Ovary (tissue), 7 donors: ENCODE measurements at regions not wholly inside any gene's neighbourhood (a gene's known extent, or its start where the extent isn't known, plus 50 kb on each side); places are given as distances from the start of the nearest gene placed in this dataset.

Experiments used
- DNase-seq, 5 donors: peaks; one replicate each; pipeline ENCODE4 v3.0.0-alpha.2; 2019 to 2020
- H3K27ac ChIP-seq, 2 donors: fragments of 200-600 bp; one replicate each; pipeline versions ENCODE4 v1.5.1 to v1.8.0; 2019 to 2022
- H3K27me3 ChIP-seq: fragments of 200-600 bp; one replicate; pipeline ENCODE4 v1.8.0; 2022
- H3K36me3 ChIP-seq: fragments of 200-600 bp; sonication (generic); one replicate; pipeline ENCODE4 v1.5.1; 2019
- H3K4me1 ChIP-seq: one replicate; pipeline ENCODE4 v1.8.1; 2013; ENCODE audit warnings: mild to moderate bottlenecking, moderate library complexity; ENCODE audit not compliant: insufficient read depth
- H3K4me3 ChIP-seq: fragments of 200-600 bp; sonication (generic); one replicate; pipeline ENCODE4 v1.5.1; 2017
- H3K9me3 ChIP-seq, 2 donors: fragments of 200-600 bp in 1 of 2; sonication (generic) in 1 of 2; one replicate each; pipeline versions ENCODE4 v1.5.1 to v1.8.1; 2013 to 2019; ENCODE audit warnings: mild to moderate bottlenecking in 1 of 2, moderate library complexity in 1 of 2
- CTCF ChIP-seq, 3 donors: fragments of 450-650 bp in 2 of 3; fragments of 200-600 bp in 1 of 3; IDR thresholded peaks; one replicate each; pipeline versions ENCODE4 v1.5.1 to v1.8.0; 2016 to 2022; ENCODE audit warnings: antibody characterized with exemption in 3 of 3, mild to moderate bottlenecking in 1 of 3
- EP300 ChIP-seq: sonication (generic); formaldehyde crosslinking; IDR thresholded peaks from one replicate; pipeline ENCODE4 v1.6.1; 2017; ENCODE audit warnings: antibody characterized with exemption
- POLR2A ChIP-seq: fragments of 450-650 bp; IDR thresholded peaks from one replicate; pipeline ENCODE4 v1.6.1; 2017; ENCODE audit warnings: antibody characterized with exemption, mild to moderate bottlenecking, moderate library complexity
- WGBS, 3 donors: extraction: QIAGEN DNeasy Blood & Tissue Kit in 1 of 3; methylation state at CpG; one replicate each; pipeline versions ENCODE4 v1.1.5 to v1.1.7; 2013 to 2017; 5-methylcytosine and 5-hydroxymethylcytosine counted together
- intact Hi-C, 4 donors: fragments of 100-400 bp; cut with DNase I; formaldehyde crosslinking; loops; one replicate each; pipeline versions ENCODE4 v1.11.0 to v1.15.1; 2022 to 2023
- donor health status: DM: no; HTN: no; CAD: no; lungs with moderate emphysema.
- donor health status: DM: no; HTN: no; CAD: no.
- donor health status: Bipolar disorder and iron deficiency.
- donor health status: DM: no; HTN: no; CAD: no.
- donor health status: DM: yes; HTN: yes; CAD: no.

GRCh38 chr14:22403296-22403695 is 185.7 kb downstream of the DAD1 start:
- Histone ChIP-seq H3K36me3 (no peaks in the 10 kb centered on the region), H3K9me3 (no peaks in the 10 kb centered on the region), H3K4me3 (no peak overlapping the region), H3K27ac (no peak overlapping the region), H3K4me1 (no peaks in the 10 kb centered on the region), H3K27me3 (no peaks in the 10 kb centered on the region)
- TF ChIP-seq CTCF (IDR thresholded peaks at IDR 0.05) (no peak), POLR2A (no peak), EP300 (no peak)
- no peak for DNase-seq
- intact Hi-C loops, result no loop called here
- 36 to 55% (median 45%) methylated on average over 4 of the region's 4 CpGs for WGBS, 3 donors

GRCh38 chr14:22400655-22401259 is 188.3 kb downstream of the DAD1 start:
- no peak for DNase-seq
- H3K36me3 ChIP-seq, result no peaks in the 10 kb centered on the region
- H3K9me3 ChIP-seq, result no peaks in the 10 kb centered on the region
- no peaks in the 10 kb centered on the region for H3K4me1 ChIP-seq
- no peak overlapping the region for H3K4me3 ChIP-seq
- 24 to 51% (median 30%) methylated on average over 3 of the region's 3 CpGs for WGBS, 3 donors
- no peak overlapping the region for H3K27ac ChIP-seq
- H3K27me3 ChIP-seq, result no peaks in the 10 kb centered on the region
- intact Hi-C loops, result no loop called here
- TF ChIP-seq CTCF (IDR thresholded peaks at IDR 0.05), result no peak
- no peak for TF ChIP-seq POLR2A
- no peak for TF ChIP-seq EP300

- Histone ChIP-seq H3K36me3 (no peaks in the 10 kb centered on the region), H3K27me3 (no peaks in the 10 kb centered on the region), H3K27ac (no peak overlapping the region), H3K4me1 (no peaks in the 10 kb centered on the region), H3K4me3 (no peak overlapping the region), H3K9me3 (no peaks in the 10 kb centered on the region)
- 95 to 98% (median 96%) methylated on average over 2 of the region's 2 CpGs for WGBS, 3 donors
- DNase-seq, result no peak
- intact Hi-C loops, result no loop called here
- TF ChIP-seq CTCF (IDR thresholded peaks at IDR 0.05), result no peak
- no peak for TF ChIP-seq EP300
Observed at GRCh38 chr14:22399776-22400175, 189.2 kb downstream of the DAD1 start.

- no peak for DNase-seq
Observed at GRCh38 chr14:22397221-22397737, 191.7 kb downstream of the DAD1 start.

More at GRCh38 chr14:22397221-22397737, 191.7 kb downstream of the DAD1 start:
- Histone ChIP-seq H3K4me3 (no peak overlapping the region), H3K36me3 (no peaks in the 10 kb centered on the region), H3K27me3 (no peaks in the 10 kb centered on the region), H3K9me3 (no peaks in the 10 kb centered on the region), H3K27ac (no peak overlapping the region), H3K4me1 (no peaks in the 10 kb centered on the region)
- intact Hi-C loops, result no loop called here
- TF ChIP-seq POLR2A (no peak), EP300 (no peak), CTCF (IDR thresholded peaks at IDR 0.05) (no peak)
- 94 to 97% (median 94%) methylated on average over 7 of the region's 7 CpGs for WGBS, 3 donors
